GM18499 (cell line): ENCODE measurements at regions not wholly inside any gene's neighbourhood (a gene's known extent, or its start where the extent isn't known, plus 50 kb on each side); places are given as distances from the start of the nearest gene placed in this dataset.

Experiments
- ATAC-seq: cut with Tn5 transposase; IDR thresholded peaks from one replicate; pipeline ENCODE4 v1.9.1; 2021; ENCODE audit warnings: moderate number of reproducible peaks; ENCODE audit not compliant: insufficient read depth, unreplicated experiment

DNA sequence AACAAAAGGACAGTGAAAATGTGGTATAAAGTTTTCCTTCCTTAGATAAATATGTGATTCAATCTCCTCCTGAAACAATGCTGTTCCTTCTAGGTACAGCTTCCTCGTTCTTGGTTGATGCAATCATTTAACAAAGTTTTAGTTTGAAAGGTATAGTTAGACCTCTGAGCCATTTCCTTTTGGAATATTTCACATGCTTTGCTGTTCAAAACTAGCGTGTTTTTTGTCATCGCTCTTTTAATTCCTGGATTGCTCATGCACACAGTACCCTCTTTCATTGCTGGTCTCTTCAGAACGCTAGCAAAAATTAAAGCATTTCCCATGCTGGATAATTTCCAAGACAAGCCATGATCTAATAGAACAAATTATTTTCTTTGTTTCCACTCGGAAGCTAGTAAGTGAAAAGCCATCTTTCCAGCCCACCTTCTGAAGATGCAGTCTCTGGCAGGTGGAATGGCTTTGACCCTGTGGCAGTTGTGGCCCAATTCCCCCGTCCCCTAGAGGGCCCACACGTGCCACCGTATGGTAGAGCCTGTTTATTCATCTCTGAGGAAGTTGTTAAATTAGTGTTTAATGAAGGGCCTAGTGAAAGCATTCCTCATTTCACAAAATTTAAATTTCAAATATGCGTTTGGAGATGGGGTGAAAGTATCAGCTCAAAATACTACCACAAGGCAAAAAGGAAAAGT lies 1040.6 kb upstream of the SLC10A2 start:
- no peak for ATAC-seq

DNA sequence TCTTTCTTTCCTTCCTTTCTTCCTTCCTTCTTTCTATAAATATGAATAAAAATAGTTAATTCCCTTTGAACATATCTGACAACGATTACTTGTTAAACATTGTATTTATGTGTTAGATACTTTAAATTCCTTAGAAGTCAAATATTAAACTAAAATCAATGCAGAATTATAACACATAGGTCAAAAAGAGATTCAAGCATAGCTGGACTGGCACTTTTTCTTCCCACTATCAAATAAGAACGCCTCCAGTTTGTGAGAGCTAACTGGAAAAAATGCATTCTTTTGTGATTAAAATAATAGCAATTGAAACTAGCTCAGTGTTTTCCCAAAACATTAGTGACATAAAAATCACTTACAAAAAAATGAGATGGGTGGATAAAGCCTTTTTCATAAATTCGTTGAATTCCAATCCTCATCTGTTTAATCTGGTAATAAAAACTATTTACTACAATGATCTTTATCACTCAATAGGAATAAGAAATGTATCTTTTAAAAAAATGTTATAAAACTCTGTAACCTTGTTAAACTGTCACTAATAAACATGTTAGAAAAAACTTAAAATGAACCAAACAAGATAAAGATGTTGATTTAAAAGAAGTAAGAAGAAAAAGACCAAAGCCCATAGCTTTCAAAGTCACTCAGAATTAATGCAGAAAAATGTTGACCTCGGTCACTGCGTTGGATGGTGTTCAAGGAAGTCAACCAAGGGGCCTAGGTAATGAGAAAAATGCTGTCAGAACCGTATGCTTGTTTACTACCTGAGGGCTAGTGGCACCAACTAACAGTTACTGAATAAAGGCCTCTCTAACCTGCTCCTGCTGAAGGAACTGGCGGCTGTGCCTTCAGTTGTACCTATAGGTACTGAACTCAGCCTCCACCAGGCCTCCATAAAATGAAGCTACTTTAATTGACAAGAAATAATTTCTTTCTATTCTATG lies 1039.5 kb upstream of the SLC10A2 start:
- no peak for ATAC-seq

DNA sequence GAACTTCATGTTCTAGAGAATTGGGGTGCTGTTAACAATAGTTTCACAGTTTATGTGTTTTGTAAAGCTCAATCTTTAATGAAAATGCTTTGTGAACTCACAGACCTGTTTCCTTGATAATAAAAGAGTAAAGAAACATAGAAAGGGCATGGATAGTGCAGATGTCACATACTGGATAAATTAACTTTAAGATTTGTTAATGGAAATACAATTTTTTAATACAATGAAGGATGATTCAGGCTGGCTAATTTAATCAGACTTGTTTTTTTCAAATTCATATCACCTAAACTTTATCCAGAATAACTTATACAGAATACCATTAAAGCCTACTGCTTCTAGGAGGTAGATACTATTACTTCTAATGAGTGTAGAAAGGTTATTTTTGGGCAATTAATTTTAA lies 1033.5 kb upstream of the SLC10A2 start:
- ATAC-seq, result no peak

DNA sequence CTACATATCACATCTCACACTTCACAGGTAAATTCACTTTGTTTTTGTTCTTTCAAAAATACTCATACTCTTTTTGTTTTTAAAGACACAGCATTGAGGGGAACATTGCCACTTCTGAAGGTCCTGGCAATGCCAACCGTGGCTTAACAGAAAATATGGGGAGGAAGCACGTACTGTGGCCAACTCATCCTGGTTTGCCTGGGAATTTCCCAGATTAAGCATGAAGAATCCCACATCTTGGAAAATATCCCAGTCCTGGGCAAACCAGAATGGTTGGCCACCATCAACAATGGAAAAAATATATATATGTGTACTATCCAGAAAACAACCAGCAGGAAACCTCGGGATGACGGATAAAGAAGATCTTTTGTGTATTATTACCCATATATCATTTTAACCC lies 1032.2 kb upstream of the SLC10A2 start:
- ATAC-seq, result no peak

GRCh38 chr13:104086759-104087158 lies 1020.5 kb upstream of the SLC10A2 start:
- ATAC-seq, result no peak

GRCh38 chr13:104086210-104086609 lies 1020.0 kb upstream of the SLC10A2 start:
- ATAC-seq, result no peak

GRCh38 chr13:104085611-104086010 lies 1019.4 kb upstream of the SLC10A2 start:
- ATAC-seq, result no peak

GRCh38 chr13:104074326-104074725 lies 1008.1 kb upstream of the SLC10A2 start:
- ATAC-seq, result no peak

DNA sequence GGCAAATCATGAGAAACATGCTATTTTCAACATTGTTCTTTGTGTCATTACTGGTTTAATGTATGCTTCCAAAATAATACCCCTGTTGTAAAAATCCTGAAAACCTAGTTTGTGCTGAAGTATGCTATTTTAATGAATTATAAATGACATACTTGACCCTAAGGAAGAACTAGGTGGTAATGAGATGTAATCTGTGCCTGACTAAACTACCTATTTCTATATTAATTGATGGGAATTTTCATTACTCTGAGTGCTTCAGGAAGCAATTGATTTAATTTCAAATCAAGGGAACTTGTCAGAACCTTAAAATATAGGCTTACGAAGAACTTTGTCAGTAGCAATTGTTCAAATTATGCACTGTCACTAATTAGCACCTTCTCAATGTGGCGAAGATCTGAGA lies 1005.6 kb upstream of the SLC10A2 start:
- ATAC-seq, result no peak

DNA sequence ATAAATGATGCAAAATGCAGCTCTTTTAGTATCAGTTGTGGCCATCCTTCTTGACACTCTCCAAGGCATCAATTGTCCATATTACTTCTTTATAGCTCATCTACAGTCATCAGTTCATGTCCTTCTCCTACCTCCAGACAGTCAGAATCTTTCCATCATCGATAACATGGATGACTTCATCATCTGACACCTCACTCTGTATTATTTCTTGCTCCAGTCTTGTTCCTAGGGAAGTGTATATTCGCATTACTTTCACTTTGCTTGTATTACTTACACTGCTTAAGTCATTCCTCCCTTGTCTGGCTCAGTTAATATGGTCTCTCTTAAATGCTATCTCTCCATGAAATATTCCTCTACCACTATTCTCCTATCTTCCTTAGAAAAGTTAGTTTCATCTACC lies 999.1 kb upstream of the SLC10A2 start:
- no peak for ATAC-seq

GRCh38 chr13:104057861-104058260 lies 991.6 kb upstream of the SLC10A2 start:
- no peak for ATAC-seq

GRCh38 chr13:104045907-104046306 lies 979.7 kb upstream of the SLC10A2 start:
- ATAC-seq, result no peak

DNA sequence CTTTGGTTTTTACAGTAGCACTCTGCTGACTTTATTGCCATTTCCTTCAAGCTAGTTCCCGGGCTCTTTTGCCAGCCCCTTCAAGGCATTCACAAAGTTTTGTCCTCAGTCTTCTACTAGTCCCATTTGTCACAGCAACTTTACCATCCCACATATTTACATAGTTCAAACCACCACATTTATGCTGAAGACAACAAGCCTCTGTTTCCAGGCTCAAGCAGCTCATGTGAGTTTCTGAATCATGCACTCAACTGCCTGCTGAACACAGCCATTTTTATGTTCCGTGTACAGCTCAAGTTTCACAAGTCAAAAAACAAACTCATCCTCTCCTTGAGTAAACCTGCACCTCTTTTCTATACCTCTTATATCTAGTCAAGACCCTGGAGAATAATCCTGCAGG lies 977.0 kb upstream of the SLC10A2 start:
- no peak for ATAC-seq

DNA sequence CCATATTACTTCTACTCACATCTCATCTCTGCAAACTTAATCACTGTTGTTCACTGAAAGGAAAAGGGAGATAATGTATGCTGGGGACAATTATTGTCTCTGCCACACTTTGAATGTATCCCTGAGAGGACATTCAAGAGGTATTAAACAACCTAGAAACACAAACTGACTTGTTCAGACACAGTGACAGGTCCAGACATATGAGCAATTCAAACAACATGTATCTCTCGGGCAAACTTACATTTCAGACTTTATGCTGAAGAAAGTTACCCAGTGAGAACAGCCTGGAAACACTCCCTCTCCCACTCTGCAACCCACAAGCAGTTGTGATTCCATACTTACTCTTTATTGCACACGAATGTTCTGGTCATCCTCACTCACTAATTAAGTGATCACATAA lies 968.7 kb upstream of the SLC10A2 start:
- ATAC-seq, result no peak

DNA sequence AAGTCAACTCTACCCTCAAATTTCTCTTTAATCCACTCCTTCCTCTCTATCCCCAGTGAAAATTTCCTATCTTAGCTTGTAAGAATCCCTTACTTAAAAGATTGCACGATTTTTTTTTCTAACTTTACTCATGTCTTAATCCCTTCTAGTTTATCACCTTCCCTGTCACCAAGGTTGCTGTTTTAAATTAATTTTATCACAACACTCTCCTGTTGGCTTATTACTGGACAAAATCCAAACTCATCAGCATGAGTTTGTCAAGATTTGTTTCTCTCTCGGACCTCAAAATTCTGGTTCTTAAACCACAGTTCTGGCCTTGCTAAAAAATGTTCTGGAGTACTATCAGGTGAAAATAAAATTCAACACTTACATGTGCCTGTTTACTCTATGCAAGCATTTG lies 959.1 kb upstream of the SLC10A2 start:
- ATAC-seq, result no peak

DNA sequence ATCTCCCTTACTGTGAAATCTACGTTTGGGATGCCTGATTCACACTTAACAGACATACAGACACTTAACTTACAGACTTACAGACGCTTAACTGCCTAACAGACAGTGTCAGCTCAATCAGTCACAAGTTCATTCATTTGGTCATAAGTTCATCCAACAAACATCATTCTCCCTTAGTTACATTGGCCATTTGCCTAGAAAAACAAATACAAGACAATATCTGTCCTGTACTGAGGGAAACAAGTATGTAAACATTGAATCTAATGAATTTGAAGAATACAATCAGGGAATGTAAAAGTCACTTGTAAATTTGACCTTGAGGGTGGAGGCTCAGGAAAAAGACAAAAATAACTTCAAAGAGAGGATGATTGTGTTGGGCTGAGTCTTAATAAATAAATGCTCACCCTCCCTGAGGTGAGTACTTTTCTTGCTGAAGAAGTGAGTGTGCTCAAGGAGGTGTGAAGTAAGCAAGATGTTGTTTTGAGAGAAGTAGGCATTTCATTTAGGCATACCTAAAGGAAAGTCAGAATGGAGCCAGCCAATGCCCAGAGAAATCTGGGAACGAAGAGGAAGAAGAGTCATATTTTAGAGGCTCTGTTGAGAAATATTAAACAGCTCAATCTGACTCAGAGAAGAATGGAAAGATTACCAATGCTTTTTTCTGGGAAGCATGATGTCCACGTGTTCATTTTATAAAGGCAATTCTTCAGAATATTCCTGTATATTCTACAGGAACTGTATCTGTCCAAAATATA lies 958.4 kb upstream of the SLC10A2 start:
- no peak for ATAC-seq

DNA sequence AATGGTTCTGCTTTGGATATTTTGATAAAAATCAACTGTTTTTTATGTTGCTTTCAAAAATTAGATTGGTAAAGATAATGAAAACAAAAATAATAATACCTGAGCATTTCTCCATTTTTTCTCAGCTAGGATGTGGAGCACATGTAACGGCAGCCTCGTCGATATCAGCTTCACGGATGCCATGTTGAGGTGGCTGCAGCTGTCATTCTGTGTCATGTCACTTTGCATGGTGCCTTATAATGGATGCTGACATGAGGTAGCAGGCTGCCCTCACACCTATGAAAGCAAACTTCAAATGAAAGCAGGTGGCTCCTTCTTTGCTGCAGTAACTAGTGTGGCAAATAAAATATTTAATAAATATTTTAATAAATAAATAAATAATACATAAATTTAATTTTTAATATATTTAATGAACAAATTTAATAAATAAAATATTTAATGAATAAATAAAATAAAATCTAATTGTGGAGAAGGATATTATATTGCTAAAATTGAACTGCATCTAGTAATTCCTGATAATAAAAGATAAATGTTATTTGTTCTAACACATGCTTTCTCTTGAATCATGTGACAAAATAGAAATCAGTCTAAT lies 955.7 kb upstream of the SLC10A2 start:
- no peak for ATAC-seq

GRCh38 chr13:104017317-104017716 lies 951.1 kb upstream of the SLC10A2 start:
- ATAC-seq, result no peak

DNA sequence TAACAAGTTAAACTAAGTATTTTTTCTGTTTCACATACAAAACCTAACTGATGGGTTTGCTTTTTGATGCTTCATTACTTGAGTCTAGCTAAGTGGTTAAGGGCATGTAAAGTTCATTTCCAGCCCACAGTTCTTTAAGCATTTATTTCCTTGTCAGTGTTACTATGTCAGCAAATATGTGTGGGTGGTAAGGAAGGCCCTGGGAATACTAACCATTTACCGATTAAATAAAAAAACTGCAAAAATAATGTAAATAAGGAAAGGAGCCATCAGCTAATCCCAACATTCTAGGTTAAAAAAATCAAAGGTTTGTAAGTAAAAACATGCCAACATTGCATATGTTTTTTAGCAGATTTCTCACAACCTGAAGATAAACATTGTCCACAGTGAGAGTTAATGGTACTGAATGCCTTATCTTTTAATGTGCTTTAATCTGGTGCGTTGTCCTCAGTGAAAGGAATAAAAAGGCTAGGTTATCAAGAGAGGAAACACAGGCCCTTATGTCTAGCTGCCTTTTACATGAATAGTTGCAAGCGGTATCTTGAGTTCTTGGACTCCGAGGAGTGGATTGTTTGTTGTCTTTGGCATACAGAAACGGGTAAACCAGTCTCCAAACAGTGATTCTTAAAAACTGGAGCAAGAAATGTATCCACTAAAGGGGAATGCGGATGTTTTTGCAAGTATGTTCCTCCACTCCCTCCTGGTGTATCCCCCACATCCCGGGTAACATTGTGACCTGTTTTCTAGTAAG lies 949.6 kb upstream of the SLC10A2 start:
- no peak for ATAC-seq
